H1 (cell line): ENCODE measurements at regions not wholly inside any gene's neighbourhood (a gene's known extent, or its start where the extent isn't known, plus 50 kb on each side); places are given as distances from the start of the nearest gene placed in this dataset.

Experiments
- BACH1 ChIP-seq: IDR thresholded peaks from 2 replicates; pipeline ENCODE4 v1.6.1; 2012; ENCODE audit warnings: low read length, improper control_type of control experiment
- FOSL1 ChIP-seq: IDR thresholded peaks from 2 replicates; pipeline ENCODE4 v1.6.1; 2011; ENCODE audit warnings: mild to moderate bottlenecking, low read depth, low read length, moderate library complexity; ENCODE audit not compliant: insufficient read depth
- GTF2F1 ChIP-seq: IDR thresholded peaks from 2 replicates; pipeline ENCODE4 v1.6.1; 2012; ENCODE audit warnings: low read depth, low read length, improper control_type of control experiment, borderline replicate concordance
- SIN3A ChIP-seq, 2 experiments: IDR thresholded peaks in 1 of 2; conservative IDR thresholded peaks in 1 of 2; 2 replicates each; pipeline ENCODE4 v1.6.1; 2011 to 2012; ENCODE audit warnings: low read length in 2 of 2, improper control_type of control experiment in 1 of 2, low read depth in 1 of 2, mild to moderate bottlenecking in 1 of 2
- SP1 ChIP-seq: IDR thresholded peaks from 2 replicates; pipeline ENCODE4 v1.6.1; 2011; ENCODE audit warnings: low read depth, low read length
- SP4 ChIP-seq: IDR thresholded peaks from 2 replicates; pipeline ENCODE4 v1.6.1; 2012; ENCODE audit warnings: low read length, inconsistent platforms
- SUZ12 ChIP-seq: fragments of 200-600 bp; sonication (generic); IDR thresholded peaks from 2 replicates; pipeline ENCODE4 v1.6.1; 2012; ENCODE audit warnings: mild to moderate bottlenecking, inconsistent platforms, low read length, moderate library complexity, mixed read lengths
- TF ChIP-seq, protein P1 (sequence below): fragments of 300-600 bp; sonication (generic); IDR thresholded peaks from 2 replicates; pipeline ENCODE4 v1.7.1; 2012; ENCODE audit warnings: low read length, moderate library complexity, mild to moderate bottlenecking, inconsistent platforms; ENCODE audit not compliant: insufficient replicate concordance

DNA sequence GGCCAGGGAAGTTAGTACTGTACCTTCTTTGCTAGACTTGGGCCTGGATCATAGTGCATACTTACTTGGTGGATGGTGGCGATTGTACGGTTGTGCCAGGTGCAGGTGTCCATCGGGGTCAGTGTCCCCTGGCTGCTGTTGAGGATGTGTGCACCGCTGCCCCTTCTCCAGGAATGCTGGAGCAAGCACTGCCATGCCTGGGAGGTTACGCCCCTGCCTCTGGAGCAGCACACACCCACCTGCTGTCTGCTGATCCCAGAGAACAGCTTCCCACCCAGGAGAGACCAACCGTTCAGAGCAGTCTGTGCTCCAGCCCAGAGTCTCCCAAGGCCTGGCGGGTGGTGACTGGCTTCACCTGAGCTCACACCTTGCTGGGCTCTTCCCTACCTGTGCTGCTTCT is 286.8 kb upstream of the HS6ST1 start (continued):
- TF ChIP-seq, protein P1, sequence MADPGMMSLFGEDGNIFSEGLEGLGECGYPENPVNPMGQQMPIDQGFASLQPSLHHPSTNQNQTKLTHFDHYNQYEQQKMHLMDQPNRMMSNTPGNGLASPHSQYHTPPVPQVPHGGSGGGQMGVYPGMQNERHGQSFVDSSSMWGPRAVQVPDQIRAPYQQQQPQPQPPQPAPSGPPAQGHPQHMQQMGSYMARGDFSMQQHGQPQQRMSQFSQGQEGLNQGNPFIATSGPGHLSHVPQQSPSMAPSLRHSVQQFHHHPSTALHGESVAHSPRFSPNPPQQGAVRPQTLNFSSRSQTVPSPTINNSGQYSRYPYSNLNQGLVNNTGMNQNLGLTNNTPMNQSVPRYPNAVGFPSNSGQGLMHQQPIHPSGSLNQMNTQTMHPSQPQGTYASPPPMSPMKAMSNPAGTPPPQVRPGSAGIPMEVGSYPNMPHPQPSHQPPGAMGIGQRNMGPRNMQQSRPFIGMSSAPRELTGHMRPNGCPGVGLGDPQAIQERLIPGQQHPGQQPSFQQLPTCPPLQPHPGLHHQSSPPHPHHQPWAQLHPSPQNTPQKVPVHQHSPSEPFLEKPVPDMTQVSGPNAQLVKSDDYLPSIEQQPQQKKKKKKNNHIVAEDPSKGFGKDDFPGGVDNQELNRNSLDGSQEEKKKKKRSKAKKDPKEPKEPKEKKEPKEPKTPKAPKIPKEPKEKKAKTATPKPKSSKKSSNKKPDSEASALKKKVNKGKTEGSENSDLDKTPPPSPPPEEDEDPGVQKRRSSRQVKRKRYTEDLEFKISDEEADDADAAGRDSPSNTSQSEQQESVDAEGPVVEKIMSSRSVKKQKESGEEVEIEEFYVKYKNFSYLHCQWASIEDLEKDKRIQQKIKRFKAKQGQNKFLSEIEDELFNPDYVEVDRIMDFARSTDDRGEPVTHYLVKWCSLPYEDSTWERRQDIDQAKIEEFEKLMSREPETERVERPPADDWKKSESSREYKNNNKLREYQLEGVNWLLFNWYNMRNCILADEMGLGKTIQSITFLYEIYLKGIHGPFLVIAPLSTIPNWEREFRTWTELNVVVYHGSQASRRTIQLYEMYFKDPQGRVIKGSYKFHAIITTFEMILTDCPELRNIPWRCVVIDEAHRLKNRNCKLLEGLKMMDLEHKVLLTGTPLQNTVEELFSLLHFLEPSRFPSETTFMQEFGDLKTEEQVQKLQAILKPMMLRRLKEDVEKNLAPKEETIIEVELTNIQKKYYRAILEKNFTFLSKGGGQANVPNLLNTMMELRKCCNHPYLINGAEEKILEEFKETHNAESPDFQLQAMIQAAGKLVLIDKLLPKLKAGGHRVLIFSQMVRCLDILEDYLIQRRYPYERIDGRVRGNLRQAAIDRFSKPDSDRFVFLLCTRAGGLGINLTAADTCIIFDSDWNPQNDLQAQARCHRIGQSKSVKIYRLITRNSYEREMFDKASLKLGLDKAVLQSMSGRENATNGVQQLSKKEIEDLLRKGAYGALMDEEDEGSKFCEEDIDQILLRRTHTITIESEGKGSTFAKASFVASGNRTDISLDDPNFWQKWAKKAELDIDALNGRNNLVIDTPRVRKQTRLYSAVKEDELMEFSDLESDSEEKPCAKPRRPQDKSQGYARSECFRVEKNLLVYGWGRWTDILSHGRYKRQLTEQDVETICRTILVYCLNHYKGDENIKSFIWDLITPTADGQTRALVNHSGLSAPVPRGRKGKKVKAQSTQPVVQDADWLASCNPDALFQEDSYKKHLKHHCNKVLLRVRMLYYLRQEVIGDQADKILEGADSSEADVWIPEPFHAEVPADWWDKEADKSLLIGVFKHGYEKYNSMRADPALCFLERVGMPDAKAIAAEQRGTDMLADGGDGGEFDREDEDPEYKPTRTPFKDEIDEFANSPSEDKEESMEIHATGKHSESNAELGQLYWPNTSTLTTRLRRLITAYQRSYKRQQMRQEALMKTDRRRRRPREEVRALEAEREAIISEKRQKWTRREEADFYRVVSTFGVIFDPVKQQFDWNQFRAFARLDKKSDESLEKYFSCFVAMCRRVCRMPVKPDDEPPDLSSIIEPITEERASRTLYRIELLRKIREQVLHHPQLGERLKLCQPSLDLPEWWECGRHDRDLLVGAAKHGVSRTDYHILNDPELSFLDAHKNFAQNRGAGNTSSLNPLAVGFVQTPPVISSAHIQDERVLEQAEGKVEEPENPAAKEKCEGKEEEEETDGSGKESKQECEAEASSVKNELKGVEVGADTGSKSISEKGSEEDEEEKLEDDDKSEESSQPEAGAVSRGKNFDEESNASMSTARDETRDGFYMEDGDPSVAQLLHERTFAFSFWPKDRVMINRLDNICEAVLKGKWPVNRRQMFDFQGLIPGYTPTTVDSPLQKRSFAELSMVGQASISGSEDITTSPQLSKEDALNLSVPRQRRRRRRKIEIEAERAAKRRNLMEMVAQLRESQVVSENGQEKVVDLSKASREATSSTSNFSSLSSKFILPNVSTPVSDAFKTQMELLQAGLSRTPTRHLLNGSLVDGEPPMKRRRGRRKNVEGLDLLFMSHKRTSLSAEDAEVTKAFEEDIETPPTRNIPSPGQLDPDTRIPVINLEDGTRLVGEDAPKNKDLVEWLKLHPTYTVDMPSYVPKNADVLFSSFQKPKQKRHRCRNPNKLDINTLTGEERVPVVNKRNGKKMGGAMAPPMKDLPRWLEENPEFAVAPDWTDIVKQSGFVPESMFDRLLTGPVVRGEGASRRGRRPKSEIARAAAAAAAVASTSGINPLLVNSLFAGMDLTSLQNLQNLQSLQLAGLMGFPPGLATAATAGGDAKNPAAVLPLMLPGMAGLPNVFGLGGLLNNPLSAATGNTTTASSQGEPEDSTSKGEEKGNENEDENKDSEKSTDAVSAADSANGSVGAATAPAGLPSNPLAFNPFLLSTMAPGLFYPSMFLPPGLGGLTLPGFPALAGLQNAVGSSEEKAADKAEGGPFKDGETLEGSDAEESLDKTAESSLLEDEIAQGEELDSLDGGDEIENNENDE = no peak
- no peak for TF ChIP-seq SIN3A (conservative IDR thresholded peaks at IDR 0.05 in 1 of 2, IDR thresholded peaks at IDR 0.05 in 1 of 2; ENCODE audit: low read depth in 1 of 2, low read length in 2 of 2)
- no peak for TF ChIP-seq SUZ12
- TF ChIP-seq SP1 = no peak
- TF ChIP-seq FOSL1 = no peak
- no peak for TF ChIP-seq BACH1
- TF ChIP-seq SP4 = no peak
- TF ChIP-seq GTF2F1 = no peak
